ENCODE measurements at regions not wholly inside any gene's neighbourhood (a gene's known extent, or its start where the extent isn't known, plus 50 kb on each side); places are given as distances from the start of the nearest gene placed in this dataset.

- no peak for TF ChIP-seq EZH2 (IDR thresholded peaks at IDR 0.05; ENCODE audit: borderline replicate concordance, low read depth, low read length, poor library complexity, severe bottlenecking)
- ChIA-PET POLR2A (ENCODE audit: low non-redundant PET) (no interaction called here), CTCF (no interaction called here)
- Histone ChIP-seq H3K9me3 (ENCODE audit: low read depth, low read length, poor library complexity, severe bottlenecking) (no peaks in the 10 kb centered on the region), H3K4me1 (ENCODE audit: insufficient read depth, low read length, poor library complexity, severe bottlenecking) (no peaks in the 10 kb centered on the region), H3K4me3 (ENCODE audit: low read depth, low read length, poor library complexity, severe bottlenecking) (no peak overlapping the region), H3K27me3 (replicated peaks; ENCODE audit: insufficient read depth, low read depth, low read length, poor library complexity) (no peaks in the 10 kb centered on the region), H3K36me3 (ENCODE audit: insufficient read depth, low read length, poor library complexity, severe bottlenecking) (no peaks in the 10 kb centered on the region), H3K27ac (ENCODE audit: low read depth, low read length, poor library complexity, severe bottlenecking) (no peak overlapping the region)
- no peak for DNase-seq (ENCODE audit: low spot score)
- no TSS peak for BruUV-seq (replicated peaks)
- intact Hi-C loops (cut with micrococcal nuclease; ENCODE audit: unreplicated experiment), result no loop called here
Measured at GRCh38 chr21:16085421-16085820, 355.6 kb downstream of the USP25 start.

- POLR2A ChIA-PET (ENCODE audit: low non-redundant PET), result no interaction called here
- Histone ChIP-seq H3K4me1 (ENCODE audit: insufficient read depth, low read length, poor library complexity, severe bottlenecking) (no peaks in the 10 kb centered on the region), H3K9me3 (ENCODE audit: low read depth, low read length, poor library complexity, severe bottlenecking) (no peaks in the 10 kb centered on the region), H3K36me3 (ENCODE audit: insufficient read depth, low read length, poor library complexity, severe bottlenecking) (no peaks in the 10 kb centered on the region), H3K4me3 (ENCODE audit: low read depth, low read length, poor library complexity, severe bottlenecking) (no peak overlapping the region), H3K27ac (ENCODE audit: low read depth, low read length, poor library complexity, severe bottlenecking) (no peak overlapping the region), H3K27me3 (replicated peaks; ENCODE audit: insufficient read depth, low read depth, low read length, poor library complexity) (no peaks in the 10 kb centered on the region)
- no peak for DNase-seq (ENCODE audit: low spot score)
- intact Hi-C loops (cut with micrococcal nuclease; ENCODE audit: unreplicated experiment), result no loop called here
- CTCF ChIA-PET, result no interaction called here
- TF ChIP-seq CTCF (conservative IDR thresholded peaks at IDR 0.05; ENCODE audit: low read depth, low read length), result no peak
- TF ChIP-seq EZH2 (IDR thresholded peaks at IDR 0.05; ENCODE audit: borderline replicate concordance, low read depth, low read length, poor library complexity, severe bottlenecking), result no peak
- BruUV-seq (replicated peaks), result no TSS peak
Measured at GRCh38 chr21:16086121-16086520, 356.3 kb downstream of the USP25 start.

- no peaks in the 10 kb centered on the region for H3K36me3 ChIP-seq (ENCODE audit: insufficient read depth, low read length, poor library complexity, severe bottlenecking)
- no peaks in the 10 kb centered on the region for H3K27me3 ChIP-seq (replicated peaks; ENCODE audit: insufficient read depth, low read depth, low read length, poor library complexity)
- ChIA-PET POLR2A (ENCODE audit: low non-redundant PET) (no interaction called here), CTCF (interaction anchor here (0.7 kb wide), 1 partner anchor 14 kb away, joined by 3 read pairs; no protein-coding TSS in a partner anchor)
- DNase-seq (ENCODE audit: low spot score), result no peak
- intact Hi-C loops (cut with micrococcal nuclease; ENCODE audit: unreplicated experiment), result no loop called here
- no peaks in the 10 kb centered on the region for H3K4me1 ChIP-seq (ENCODE audit: insufficient read depth, low read length, poor library complexity, severe bottlenecking)
- H3K4me3 ChIP-seq (ENCODE audit: low read depth, low read length, poor library complexity, severe bottlenecking), result no peak overlapping the region
- no peaks in the 10 kb centered on the region for H3K9me3 ChIP-seq (ENCODE audit: low read depth, low read length, poor library complexity, severe bottlenecking)
- no peak overlapping the region for H3K27ac ChIP-seq (ENCODE audit: low read depth, low read length, poor library complexity, severe bottlenecking)
- BruUV-seq (replicated peaks), result no TSS peak
- TF ChIP-seq EZH2 (IDR thresholded peaks at IDR 0.05; ENCODE audit: borderline replicate concordance, low read depth, low read length, poor library complexity, severe bottlenecking) (no peak), CTCF (conservative IDR thresholded peaks at IDR 0.05; ENCODE audit: low read depth, low read length) (no peak)
Measured at GRCh38 chr21:16086936-16087335, 357.2 kb downstream of the USP25 start.

GRCh38 chr21:16087523-16087922 lies 357.7 kb downstream of the USP25 start:
- H3K27me3 ChIP-seq (replicated peaks; ENCODE audit: insufficient read depth, low read depth, low read length, poor library complexity), result no peaks in the 10 kb centered on the region
- no peak overlapping the region for H3K27ac ChIP-seq (ENCODE audit: low read depth, low read length, poor library complexity, severe bottlenecking)
- BruUV-seq (replicated peaks), result no TSS peak
- H3K9me3 ChIP-seq (ENCODE audit: low read depth, low read length, poor library complexity, severe bottlenecking), result no peaks in the 10 kb centered on the region
- TF ChIP-seq CTCF (conservative IDR thresholded peaks at IDR 0.05; ENCODE audit: low read depth, low read length) (no peak), EZH2 (IDR thresholded peaks at IDR 0.05; ENCODE audit: borderline replicate concordance, low read depth, low read length, poor library complexity, severe bottlenecking) (no peak)
- no peaks in the 10 kb centered on the region for H3K4me1 ChIP-seq (ENCODE audit: insufficient read depth, low read length, poor library complexity, severe bottlenecking)
- ChIA-PET POLR2A (ENCODE audit: low non-redundant PET) (no interaction called here), CTCF (interaction anchor here (0.7 kb wide), 1 partner anchor 15 kb away, joined by 3 read pairs; no protein-coding TSS in a partner anchor)
- intact Hi-C loops (cut with micrococcal nuclease; ENCODE audit: unreplicated experiment), result no loop called here
- DNase-seq (ENCODE audit: low spot score), result no peak
- H3K36me3 ChIP-seq (ENCODE audit: insufficient read depth, low read length, poor library complexity, severe bottlenecking), result no peaks in the 10 kb centered on the region
- no peak overlapping the region for H3K4me3 ChIP-seq (ENCODE audit: low read depth, low read length, poor library complexity, severe bottlenecking)

Measured in A673 (cell line).